ENCODE measurements at regions not wholly inside any gene's neighbourhood (a gene's known extent, or its start where the extent isn't known, plus 50 kb on each side); places are given as distances from the start of the nearest gene placed in this dataset.

GRCh38 chr3:159150180-159150579, 348.3 kb downstream of the MFSD1 start:
- H3K4me3 ChIP-seq (ENCODE audit: low read length), result no peak overlapping the region
- no peak for DNase-seq (ENCODE audit: low read depth)

GRCh38 chr3:159151130-159151529, 349.3 kb downstream of the MFSD1 start:
- no peak overlapping the region for H3K4me3 ChIP-seq (ENCODE audit: low read length)
- no peak for TF ChIP-seq CTCF (IDR thresholded peaks at IDR 0.05; ENCODE audit: insufficient read depth, low read depth, low read length, missing control alignments)
- DNase-seq (ENCODE audit: low read depth), result no peak

More at GRCh38 chr3:159150180-159150579, 348.3 kb downstream of the MFSD1 start:
- no peak for TF ChIP-seq CTCF (IDR thresholded peaks at IDR 0.05; ENCODE audit: insufficient read depth, low read depth, low read length, missing control alignments)

GRCh38 chr3:159157275-159157674, 355.4 kb downstream of the MFSD1 start:
- no peak overlapping the region for H3K4me3 ChIP-seq (ENCODE audit: low read length)
- DNase-seq (ENCODE audit: low read depth), result no peak
- no peak for TF ChIP-seq CTCF (IDR thresholded peaks at IDR 0.05; ENCODE audit: insufficient read depth, low read depth, low read length, missing control alignments)

- peak; percentile 79 for DNase-seq (ENCODE audit: low read depth)
- peak; percentile 31 for TF ChIP-seq CTCF (IDR thresholded peaks at IDR 0.05; ENCODE audit: insufficient read depth, low read depth, low read length, missing control alignments)
- H3K4me3 ChIP-seq (ENCODE audit: low read length), result no peak overlapping the region
These were observed 356.4 kb downstream of the MFSD1 start for GRCh38 chr3:159158213-159158612.

GRCh38 chr3:159158801-159159200, 356.9 kb downstream of the MFSD1 start:
- no peak for DNase-seq (ENCODE audit: low read depth)
- no peak for TF ChIP-seq CTCF (IDR thresholded peaks at IDR 0.05; ENCODE audit: insufficient read depth, low read depth, low read length, missing control alignments)

GRCh38 chr3:159159546-159159945, 357.7 kb downstream of the MFSD1 start:
- no peak for TF ChIP-seq CTCF (IDR thresholded peaks at IDR 0.05; ENCODE audit: insufficient read depth, low read depth, low read length, missing control alignments)
- H3K4me3 ChIP-seq (ENCODE audit: low read length), result no peak overlapping the region
- DNase-seq (ENCODE audit: low read depth), result no peak

More at GRCh38 chr3:159158801-159159200, 356.9 kb downstream of the MFSD1 start:
- H3K4me3 ChIP-seq (ENCODE audit: low read length), result no peak overlapping the region

GRCh38 chr3:159163656-159164055, 361.8 kb downstream of the MFSD1 start:
- peak; percentile 18 for DNase-seq (ENCODE audit: low read depth)
- no peak overlapping the region for H3K4me3 ChIP-seq (ENCODE audit: low read length)
- no peak for TF ChIP-seq CTCF (IDR thresholded peaks at IDR 0.05; ENCODE audit: insufficient read depth, low read depth, low read length, missing control alignments)
